Astrocyte (in vitro differentiated cells and primary cell): ENCODE measurements at regions not wholly inside any gene's neighbourhood (a gene's known extent, or its start where the extent isn't known, plus 50 kb on each side); places are given as distances from the start of the nearest gene placed in this dataset.

Experiments
- DNase-seq: peaks from one replicate; pipeline ENCODE4 v3.0.0-alpha.2; 2010; ENCODE audit warnings: low read depth
- FAIRE-seq: peaks from 2 replicates; lab custom pipeline; 2011; peaks lifted over from hg19 to GRCh38; lab: Jason Lieb, UNC
- H2AFZ ChIP-seq: 2 replicates; pipeline ENCODE4 v1.6.0; 2012; ENCODE audit warnings: low read depth, low read length, inconsistent platforms
- H3K27ac ChIP-seq: 2 replicates; pipeline ENCODE4 v1.5.1; 2011; ENCODE audit warnings: low read depth, low read length, inconsistent platforms
- H3K27me3 ChIP-seq: 2 replicates; pipeline ENCODE4 v1.6.0; 2011; ENCODE audit warnings: low read length, inconsistent platforms; ENCODE audit not compliant: insufficient read depth
- H3K36me3 ChIP-seq: 2 replicates; pipeline ENCODE4 v1.5.1; 2011; ENCODE audit warnings: low read length, inconsistent platforms; ENCODE audit not compliant: insufficient read depth
- H3K4me1 ChIP-seq: 2 replicates; pipeline ENCODE4 v1.5.1; 2011; ENCODE audit warnings: low read length, inconsistent platforms; ENCODE audit not compliant: insufficient read depth
- H3K4me2 ChIP-seq: 2 replicates; pipeline ENCODE4 v1.6.0; 2012; ENCODE audit warnings: low read length, inconsistent platforms
- H3K4me3 ChIP-seq: 2 replicates; pipeline ENCODE4 v1.5.1; 2011; ENCODE audit warnings: low read depth, mild to moderate bottlenecking, low read length, inconsistent platforms; ENCODE audit not compliant: insufficient read depth
- H3K79me2 ChIP-seq: 2 replicates; pipeline ENCODE4 v1.6.0; 2012; ENCODE audit warnings: mild to moderate bottlenecking, low read length, inconsistent platforms; ENCODE audit not compliant: insufficient read depth
- H3K9ac ChIP-seq: 2 replicates; pipeline ENCODE4 v1.6.0; 2012; ENCODE audit warnings: mild to moderate bottlenecking, low read length, inconsistent platforms
- H3K9me3 ChIP-seq: 2 replicates; pipeline ENCODE4 v1.5.1; 2012; ENCODE audit warnings: low read depth, mild to moderate bottlenecking, low read length, inconsistent platforms; ENCODE audit not compliant: insufficient read depth
- H4K20me1 ChIP-seq: 2 replicates; pipeline ENCODE4 v1.6.0; 2012; ENCODE audit warnings: low read length, inconsistent platforms; ENCODE audit not compliant: insufficient read depth
- H3K27ac Mint-ChIP-seq: one replicate; pipeline ENCODE4 v1.8.0; 2021; ENCODE audit warnings: mild to moderate bottlenecking, mixed read lengths; ENCODE audit not compliant: unreplicated experiment
- H3K27me3 Mint-ChIP-seq: one replicate; pipeline ENCODE4 v1.8.0; 2021; ENCODE audit warnings: low read depth, mixed read lengths; ENCODE audit not compliant: unreplicated experiment
- H3K36me3 Mint-ChIP-seq: one replicate; pipeline ENCODE4 v1.8.0; 2021; ENCODE audit warnings: low read depth, mixed read lengths; ENCODE audit not compliant: unreplicated experiment
- H3K4me1 Mint-ChIP-seq: one replicate; pipeline ENCODE4 v1.8.0; 2021; ENCODE audit warnings: low read depth, mixed read lengths; ENCODE audit not compliant: unreplicated experiment
- H3K4me3 Mint-ChIP-seq: one replicate; pipeline ENCODE4 v1.8.0; 2021; ENCODE audit warnings: mild to moderate bottlenecking, moderate library complexity, mixed read lengths; ENCODE audit not compliant: unreplicated experiment
- H3K9me3 Mint-ChIP-seq: one replicate; pipeline ENCODE4 v1.8.0; 2021; ENCODE audit warnings: mild to moderate bottlenecking, mixed read lengths; ENCODE audit not compliant: unreplicated experiment
- CTCF ChIP-seq: IDR thresholded peaks from 2 replicates; pipeline ENCODE4 v1.5.1; 2011; ENCODE audit warnings: low read depth, mild to moderate bottlenecking, inconsistent platforms, low read length, moderate library complexity; ENCODE audit not compliant: insufficient read depth
- EZH2 ChIP-seq: IDR thresholded peaks from 2 replicates; pipeline ENCODE4 v1.6.1; 2012; ENCODE audit warnings: mild to moderate bottlenecking, low read length, inconsistent platforms; ENCODE audit not compliant: insufficient read depth

- Mint-ChIP-seq H3K4me1 (no peaks in the 10 kb centered on the region), H3K36me3 (peaks cover 6% of the 10 kb centered on the region), H3K4me3 (no peak overlapping the region), H3K27ac (no peak overlapping the region), H3K9me3 (peaks cover 24% of the 10 kb centered on the region), H3K27me3 (no peaks in the 10 kb centered on the region)
- no peak for FAIRE-seq
- Histone ChIP-seq H3K27me3 (no peaks in the 10 kb centered on the region), H3K4me2 (no peak overlapping the region), H3K36me3 (no peaks in the 10 kb centered on the region), H4K20me1 (no peaks in the 10 kb centered on the region), H3K4me1 (no peaks in the 10 kb centered on the region), H3K79me2 (no peaks in the 10 kb centered on the region), H3K9me3 (no peaks in the 10 kb centered on the region), H3K9ac (no peak overlapping the region), H3K4me3 (no peak overlapping the region), H2AFZ (no peak overlapping the region), H3K27ac (no peak overlapping the region)
- TF ChIP-seq CTCF (no peak), EZH2 (no peak)
- DNase-seq = no peak
Measured at GRCh38 chr5:87051502-87052113, 216.1 kb upstream of the RASA1 start.

- no peak overlapping the region for H3K27ac ChIP-seq
- H3K4me2 ChIP-seq = no peak overlapping the region
- H2AFZ ChIP-seq = no peak overlapping the region
- no peaks in the 10 kb centered on the region for H3K27me3 ChIP-seq
- no peak overlapping the region for H3K9ac ChIP-seq
- H3K9me3 ChIP-seq = no peaks in the 10 kb centered on the region
- Mint-ChIP-seq H3K4me1 (no peaks in the 10 kb centered on the region), H3K9me3 (peaks cover 21% of the 10 kb centered on the region), H3K36me3 (peaks cover 3% of the 10 kb centered on the region), H3K27ac (no peak overlapping the region), H3K4me3 (no peak overlapping the region), H3K27me3 (no peaks in the 10 kb centered on the region)
- no peaks in the 10 kb centered on the region for H3K36me3 ChIP-seq
- FAIRE-seq = no peak
- no peak for TF ChIP-seq EZH2
- TF ChIP-seq CTCF = no peak
- no peaks in the 10 kb centered on the region for H3K79me2 ChIP-seq
- H3K4me1 ChIP-seq = no peaks in the 10 kb centered on the region
- H3K4me3 ChIP-seq = no peak overlapping the region
- no peak for DNase-seq
- no peaks in the 10 kb centered on the region for H4K20me1 ChIP-seq
Measured at GRCh38 chr5:87053146-87053545, 214.5 kb upstream of the RASA1 start.

GRCh38 chr5:87054821-87055220 lies 212.9 kb upstream of the RASA1 start:
- H3K79me2 ChIP-seq = no peaks in the 10 kb centered on the region
- H3K4me1 ChIP-seq = no peaks in the 10 kb centered on the region
- no peak overlapping the region for H3K4me2 ChIP-seq
- no peak overlapping the region for H3K4me3 Mint-ChIP-seq
- FAIRE-seq (no peak), DNase-seq (no peak)
- H4K20me1 ChIP-seq = no peaks in the 10 kb centered on the region
- H3K36me3 Mint-ChIP-seq = no peaks in the 10 kb centered on the region
- TF ChIP-seq EZH2 (no peak), CTCF (no peak)
- H3K9ac ChIP-seq = no peak overlapping the region
- H3K27ac ChIP-seq = no peak overlapping the region
- no peaks in the 10 kb centered on the region for H3K27me3 Mint-ChIP-seq
- no peak overlapping the region for H3K27ac Mint-ChIP-seq
- H3K4me1 Mint-ChIP-seq = no peaks in the 10 kb centered on the region
- no peaks in the 10 kb centered on the region for H3K36me3 ChIP-seq
- H3K27me3 ChIP-seq = no peaks in the 10 kb centered on the region
- H3K4me3 ChIP-seq = no peak overlapping the region
- H3K9me3 ChIP-seq = no peaks in the 10 kb centered on the region
- peaks cover 9% of the 10 kb centered on the region for H3K9me3 Mint-ChIP-seq
- H2AFZ ChIP-seq = no peak overlapping the region
